Breast epithelium (tissue), 3 donors: ENCODE measurements at regions not wholly inside any gene's neighbourhood (a gene's known extent, or its start where the extent isn't known, plus 50 kb on each side); places are given as distances from the start of the nearest gene placed in this dataset.

Experiments used
- POLR2AphosphoS5 ChIP-seq, 3 donors: sonication (generic); formaldehyde crosslinking; IDR thresholded peaks; one replicate each; pipeline ENCODE4 v1.6.1; 2017; ENCODE audit warnings: antibody characterized with exemption in 3 of 3
- TF ChIP-seq, protein P1 (sequence below), 3 donors: fragments of 450-650 bp; IDR thresholded peaks; one replicate each; pipeline ENCODE4 v1.5.1; 2016 to 2017; ENCODE audit warnings: antibody characterized with exemption in 3 of 3, mild to moderate bottlenecking in 3 of 3, moderate library complexity in 3 of 3

DNA sequence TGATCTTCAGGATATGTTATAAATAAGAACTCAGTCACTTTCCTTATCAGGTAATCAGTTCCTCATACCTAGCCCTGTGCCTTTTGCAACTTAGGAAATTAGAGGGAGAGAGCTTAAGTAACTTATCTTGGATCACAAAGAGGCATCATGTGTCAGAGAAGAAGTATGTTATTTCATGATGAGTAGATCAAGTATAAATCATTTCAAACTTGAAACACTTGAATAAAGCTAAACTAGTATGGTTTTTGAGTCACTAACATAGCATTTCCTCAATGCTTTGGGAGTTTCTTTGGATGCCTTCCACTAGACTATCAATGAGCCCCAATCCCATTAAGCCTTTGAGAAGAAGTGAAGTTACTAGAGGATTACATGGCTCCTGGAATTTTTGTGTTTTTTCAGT is 102.6 kb upstream of the TNFAIP3 start:
- TF ChIP-seq POLR2AphosphoS5 (IDR thresholded peaks at IDR 0.05), result no peak
- TF ChIP-seq, protein P1, sequence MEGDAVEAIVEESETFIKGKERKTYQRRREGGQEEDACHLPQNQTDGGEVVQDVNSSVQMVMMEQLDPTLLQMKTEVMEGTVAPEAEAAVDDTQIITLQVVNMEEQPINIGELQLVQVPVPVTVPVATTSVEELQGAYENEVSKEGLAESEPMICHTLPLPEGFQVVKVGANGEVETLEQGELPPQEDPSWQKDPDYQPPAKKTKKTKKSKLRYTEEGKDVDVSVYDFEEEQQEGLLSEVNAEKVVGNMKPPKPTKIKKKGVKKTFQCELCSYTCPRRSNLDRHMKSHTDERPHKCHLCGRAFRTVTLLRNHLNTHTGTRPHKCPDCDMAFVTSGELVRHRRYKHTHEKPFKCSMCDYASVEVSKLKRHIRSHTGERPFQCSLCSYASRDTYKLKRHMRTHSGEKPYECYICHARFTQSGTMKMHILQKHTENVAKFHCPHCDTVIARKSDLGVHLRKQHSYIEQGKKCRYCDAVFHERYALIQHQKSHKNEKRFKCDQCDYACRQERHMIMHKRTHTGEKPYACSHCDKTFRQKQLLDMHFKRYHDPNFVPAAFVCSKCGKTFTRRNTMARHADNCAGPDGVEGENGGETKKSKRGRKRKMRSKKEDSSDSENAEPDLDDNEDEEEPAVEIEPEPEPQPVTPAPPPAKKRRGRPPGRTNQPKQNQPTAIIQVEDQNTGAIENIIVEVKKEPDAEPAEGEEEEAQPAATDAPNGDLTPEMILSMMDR (IDR thresholded peaks at IDR 0.05), result no peak
